Retina (tissue), 1 donor: ENCODE measurements at regions not wholly inside any gene's neighbourhood (a gene's known extent, or its start where the extent isn't known, plus 50 kb on each side); places are given as distances from the start of the nearest gene placed in this dataset.

Experiments
- DNase-seq: peaks from one replicate; pipeline ENCODE4 v3.0.0-alpha.2; 2016

- DNase-seq, result no peak
Observed at GRCh38 chr14:94717808-94718207, 52.1 kb downstream of the GSC start.

GRCh38 chr14:94716976-94717375, 52.9 kb downstream of the GSC start:
- DNase-seq, result no peak

- DNase-seq, result no peak
Observed at GRCh38 chr14:94713115-94713514, 56.8 kb downstream of the GSC start.

- no peak for DNase-seq
Observed at GRCh38 chr14:94710731-94711130, 59.2 kb downstream of the GSC start.

GRCh38 chr14:94707494-94707893, 62.4 kb downstream of the GSC start:
- DNase-seq, result no peak

- no peak for DNase-seq
Observed at GRCh38 chr14:94706133-94706532, 63.8 kb downstream of the GSC start.

GRCh38 chr14:94702629-94703028, 67.3 kb downstream of the GSC start:
- no peak for DNase-seq

- no peak for DNase-seq
Observed at GRCh38 chr14:94701861-94702370, 68.0 kb downstream of the GSC start.

GRCh38 chr14:94700336-94700735, 69.6 kb downstream of the GSC start:
- DNase-seq, result no peak

- DNase-seq, result no peak
Observed at GRCh38 chr14:94699831-94700230, 70.1 kb downstream of the GSC start.

- no peak for DNase-seq
Observed at GRCh38 chr14:94697773-94698556, 71.9 kb downstream of the GSC start.

- DNase-seq, result no peak
Observed at GRCh38 chr14:94696518-94696917, 73.4 kb downstream of the GSC start.

GRCh38 chr14:94695231-94695630, 74.7 kb downstream of the GSC start:
- no peak for DNase-seq

GRCh38 chr14:94691660-94692034, 78.3 kb downstream of the GSC start:
- DNase-seq, result no peak

- no peak for DNase-seq
Observed at GRCh38 chr14:94690896-94691659, 78.8 kb downstream of the GSC start.

- no peak for DNase-seq
Observed at GRCh38 chr14:94690486-94690885, 78.3 kb downstream of the SERPINA3 start.

- no peak for DNase-seq
Observed at GRCh38 chr14:94689985-94690400, 77.8 kb downstream of the SERPINA3 start.

- DNase-seq, result peak; percentile 93
Observed at GRCh38 chr14:94689218-94689984, 77.2 kb downstream of the SERPINA3 start.

- DNase-seq, result no peak
Observed at GRCh38 chr14:94686511-94687160, 74.4 kb downstream of the SERPINA3 start.

GRCh38 chr14:94685681-94686485, 73.7 kb downstream of the SERPINA3 start:
- no peak for DNase-seq

GRCh38 chr14:94685166-94685581, 73.0 kb downstream of the SERPINA3 start:
- DNase-seq, result no peak

- no peak for DNase-seq
Observed at GRCh38 chr14:94682736-94683135, 70.5 kb downstream of the SERPINA3 start.
